RCC 7860 (cell line): ENCODE measurements at regions not wholly inside any gene's neighbourhood (a gene's known extent, or its start where the extent isn't known, plus 50 kb on each side); places are given as distances from the start of the nearest gene placed in this dataset.
A peak's percentile ranks its signal among the peaks of the same experiment; 100 is the strongest.

Experiments used
- DNase-seq: peaks from one replicate; pipeline ENCODE4 v3.0.0-alpha.2; 2015; ENCODE audit warnings: low spot score
- FAIRE-seq: peaks from 2 replicates; lab custom pipeline; 2012; peaks lifted over from hg19 to GRCh38; lab: Jason Lieb, UNC

DNA sequence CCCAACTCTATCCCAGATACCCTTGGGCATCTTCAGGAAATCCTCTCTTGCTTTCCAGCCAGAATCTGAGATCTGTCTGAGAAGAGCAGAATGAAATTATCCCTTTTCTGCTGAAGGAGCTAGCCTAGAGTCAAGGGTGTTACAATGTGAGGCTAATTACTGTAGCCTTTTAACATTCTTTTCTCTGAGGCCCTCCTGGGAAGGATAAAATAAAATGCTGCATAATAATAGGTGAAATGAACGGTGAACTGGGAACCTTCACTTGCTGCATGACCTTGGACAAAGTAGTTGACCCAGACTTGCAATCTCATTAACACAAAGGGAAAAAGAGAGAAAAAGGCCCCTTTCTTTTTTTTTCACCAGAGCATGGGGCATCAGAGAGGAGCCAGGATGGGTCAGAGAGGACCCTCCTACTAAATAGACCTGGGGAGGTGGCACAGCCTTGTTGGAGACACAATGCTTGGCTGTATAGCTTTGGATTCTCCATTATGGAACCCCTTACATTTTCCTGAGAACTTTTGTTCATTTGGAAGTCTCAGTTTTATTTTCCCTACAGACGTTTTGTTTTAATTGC, 137.0 kb upstream of the LIPC start:
- DNase-seq, result no peak
- FAIRE-seq, result no peak

GRCh38 chr15:58295637-58296215, 136.1 kb upstream of the LIPC start:
- no peak for FAIRE-seq

DNA sequence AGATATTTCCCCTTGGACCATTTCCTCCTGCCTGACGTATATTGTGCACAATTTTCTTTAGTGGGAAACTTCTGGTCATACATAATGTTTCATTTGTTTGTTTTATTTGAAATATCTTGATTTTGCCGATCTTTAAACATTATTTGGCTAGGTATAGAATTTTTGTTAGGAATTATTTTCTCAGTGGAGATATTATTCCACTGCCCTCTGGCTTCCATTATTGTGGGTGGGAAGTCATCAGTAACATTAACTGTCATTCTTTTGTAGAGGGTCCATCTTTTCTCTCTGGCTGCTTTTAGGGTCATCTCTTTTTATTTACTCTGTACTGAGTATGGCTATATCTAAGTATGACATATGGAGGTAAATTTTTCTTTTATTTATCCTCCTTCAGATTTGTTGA, 135.5 kb upstream of the LIPC start:
- FAIRE-seq (no peak), DNase-seq (no peak)

More at GRCh38 chr15:58295637-58296215, 136.1 kb upstream of the LIPC start:
- DNase-seq, result no peak

DNA sequence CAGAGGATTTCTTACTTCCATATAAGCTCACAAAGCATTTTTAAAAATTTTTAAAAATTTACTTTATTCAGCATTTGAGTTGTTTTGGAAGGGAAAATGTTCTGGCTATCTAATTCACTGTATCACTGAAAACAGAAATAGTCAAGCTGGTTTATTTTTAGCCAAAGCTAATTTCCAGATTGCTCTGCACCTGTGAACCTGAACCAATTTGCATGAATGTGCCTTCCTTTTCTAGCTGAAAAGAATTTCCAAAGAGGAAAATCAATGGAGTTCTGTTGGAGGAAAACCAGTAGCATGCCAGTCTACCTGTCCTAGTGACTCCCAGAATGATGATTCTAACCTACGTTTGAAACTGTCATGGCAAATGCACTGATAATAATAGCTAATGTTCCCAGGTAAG, 134.2 kb upstream of the LIPC start:
- DNase-seq, result no peak
- no peak for FAIRE-seq

DNA sequence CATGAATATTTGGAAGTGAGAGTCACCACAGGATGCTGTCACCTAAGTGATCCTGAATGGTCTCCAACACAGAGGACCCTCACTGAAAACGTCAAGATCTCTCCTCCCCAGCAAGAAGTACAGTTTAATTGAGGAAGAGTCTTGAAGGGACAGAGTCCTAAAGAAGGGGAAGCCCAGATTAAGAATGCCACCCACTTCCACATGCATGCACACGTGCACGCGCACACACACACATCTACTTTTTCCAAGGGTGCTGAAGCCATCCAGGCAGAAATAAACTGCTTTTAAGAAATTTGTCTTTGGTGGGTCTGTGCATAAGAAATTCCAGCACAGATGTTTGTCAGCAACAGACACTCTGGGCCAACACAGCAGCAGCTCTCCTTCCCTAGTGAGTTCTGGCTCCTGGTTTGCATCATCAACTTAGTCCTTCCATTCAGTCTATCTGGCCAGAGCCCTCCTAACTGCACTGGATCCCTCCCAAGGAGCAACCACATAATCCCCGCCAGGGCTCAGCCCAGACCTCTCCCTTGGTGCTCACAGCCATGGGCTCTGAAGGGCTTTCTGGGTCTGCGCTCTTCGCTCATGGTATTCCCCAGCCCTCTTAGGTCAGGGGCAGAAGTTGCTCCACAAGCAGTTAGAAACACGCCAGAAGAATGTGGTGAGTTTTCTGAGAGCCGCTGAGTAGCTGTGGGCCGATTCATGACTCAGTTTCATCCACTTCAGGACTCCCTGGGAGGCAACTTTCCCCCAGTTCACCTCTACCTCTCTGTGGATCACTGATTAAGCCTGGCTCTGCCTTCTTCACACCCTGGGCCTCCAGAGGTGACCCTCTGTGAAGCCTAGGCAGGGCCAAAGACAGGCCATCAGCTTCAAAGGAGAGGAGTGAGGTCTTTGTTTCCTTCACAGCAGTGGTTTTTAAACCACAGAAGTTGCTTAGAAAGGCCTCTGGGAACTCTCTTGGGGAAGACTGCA, 132.6 kb upstream of the LIPC start:
- FAIRE-seq (peak; percentile 89), DNase-seq (peak; percentile 72)

DNA sequence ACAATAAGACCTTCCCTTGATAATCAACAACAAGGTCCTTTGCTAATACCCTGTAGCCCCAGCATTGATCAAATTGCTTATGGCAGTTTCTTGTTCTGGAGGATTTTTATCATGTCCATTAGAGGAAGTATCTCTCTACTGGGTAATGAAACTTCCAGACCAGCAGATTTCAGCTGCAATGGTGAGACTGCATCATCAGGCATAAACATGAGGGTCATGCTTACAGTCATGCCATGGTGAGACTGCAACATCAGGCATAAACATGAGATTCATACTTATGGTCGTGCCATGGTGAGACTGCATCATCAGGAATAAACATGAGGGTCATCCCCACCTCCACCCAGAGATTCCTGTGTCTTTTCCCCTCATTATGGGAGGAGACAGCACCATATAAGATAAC, 129.0 kb upstream of the LIPC start:
- FAIRE-seq, result no peak

DNA sequence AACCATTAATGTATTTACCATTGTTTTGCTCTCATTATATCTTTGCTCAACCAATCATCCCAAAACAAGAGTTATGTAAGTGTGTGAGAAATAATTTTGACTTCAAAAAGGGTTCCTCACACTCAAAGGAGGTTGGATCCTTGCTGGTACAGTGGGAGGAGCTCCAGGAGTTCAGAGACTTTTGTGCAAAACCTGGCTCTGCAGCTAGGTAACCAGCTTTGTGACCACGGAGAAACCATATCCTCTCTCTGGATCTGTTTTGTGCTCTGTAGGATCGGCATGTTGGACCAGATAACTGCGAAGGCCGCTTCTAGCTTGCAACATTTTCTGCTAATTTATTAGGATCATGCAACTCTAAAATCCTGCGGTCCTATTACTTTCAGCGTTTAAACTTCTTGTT, 128.6 kb upstream of the LIPC start:
- no peak for FAIRE-seq
- DNase-seq, result no peak

More for the DNA sequence above, 129.0 kb upstream of the LIPC start:
- DNase-seq, result no peak

DNA sequence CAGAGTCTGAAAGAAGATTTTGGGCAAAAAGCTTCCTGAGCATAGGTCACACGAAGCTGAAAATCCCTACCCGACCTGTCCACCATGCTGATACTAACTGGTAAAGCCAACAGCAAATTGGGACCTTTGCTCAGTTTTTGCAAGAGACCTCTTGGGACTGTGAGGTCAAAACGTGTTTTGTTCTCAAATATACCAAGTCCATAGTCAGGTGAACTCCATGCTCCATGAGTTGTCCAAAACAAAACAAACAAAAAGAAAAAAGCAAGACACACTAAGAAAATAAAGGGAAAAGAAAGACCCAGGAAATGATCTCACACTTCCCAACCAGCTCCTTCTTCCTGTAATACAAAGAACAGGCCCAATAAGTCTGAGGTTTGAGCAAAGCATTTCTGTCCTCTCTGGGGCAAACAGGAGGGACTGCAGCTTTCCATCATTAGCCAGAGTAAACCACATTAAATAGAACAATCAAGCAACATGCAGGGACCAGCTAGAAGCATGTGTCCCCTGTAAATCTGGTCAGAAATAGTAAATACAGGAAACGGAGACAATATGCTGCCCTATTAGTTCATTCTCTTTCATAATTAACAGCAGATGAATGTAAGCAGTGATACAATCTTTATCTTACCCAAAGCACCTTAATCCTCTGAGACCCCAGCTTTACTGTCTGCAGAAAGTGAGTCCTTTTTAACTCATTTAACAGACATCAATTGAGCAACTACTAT, 125.0 kb upstream of the LIPC start:
- DNase-seq (no peak), FAIRE-seq (no peak)

DNA sequence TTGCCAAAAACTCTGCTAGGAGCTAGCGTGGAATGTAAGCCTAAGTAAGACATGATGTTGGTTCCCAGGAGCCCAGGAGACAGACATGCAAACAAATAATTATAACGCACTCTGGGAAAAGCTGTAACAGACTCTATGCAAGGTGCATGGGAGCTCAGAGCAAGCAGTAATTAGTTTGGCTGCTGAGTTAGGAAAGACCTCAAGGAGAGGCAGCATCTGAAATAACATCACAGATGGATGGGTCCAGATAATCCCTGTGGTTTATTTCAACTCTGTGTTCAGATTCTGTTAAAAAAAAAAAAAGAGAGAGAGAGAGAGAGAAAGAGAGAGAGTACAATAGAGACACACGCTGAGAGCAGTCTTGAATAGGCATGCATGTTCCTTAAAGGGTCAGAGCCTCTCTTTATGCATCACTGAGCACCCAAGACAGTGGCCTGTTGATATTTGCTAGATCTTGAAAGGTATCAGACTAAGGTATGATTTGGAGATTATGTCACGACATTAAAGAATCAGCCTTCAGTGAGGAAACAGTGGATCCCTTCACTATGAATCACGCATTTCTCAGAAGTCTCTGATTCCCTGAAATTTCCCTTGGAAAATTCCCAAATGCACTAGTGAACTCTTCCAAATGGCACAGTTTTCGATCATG, 124.4 kb upstream of the LIPC start:
- DNase-seq (peak; percentile 62), FAIRE-seq (peak; percentile 87)

- DNase-seq, result no peak
- no peak for FAIRE-seq
These were observed 122.9 kb upstream of the LIPC start for GRCh38 chr15:58308742-58309355.

- DNase-seq (no peak), FAIRE-seq (no peak)
These were observed 121.5 kb upstream of the LIPC start for GRCh38 chr15:58309963-58310928.

GRCh38 chr15:58311556-58311955, 120.2 kb upstream of the LIPC start:
- FAIRE-seq (no peak), DNase-seq (no peak)

GRCh38 chr15:58312031-58312430, 119.8 kb upstream of the LIPC start:
- FAIRE-seq, result no peak
- no peak for DNase-seq

DNA sequence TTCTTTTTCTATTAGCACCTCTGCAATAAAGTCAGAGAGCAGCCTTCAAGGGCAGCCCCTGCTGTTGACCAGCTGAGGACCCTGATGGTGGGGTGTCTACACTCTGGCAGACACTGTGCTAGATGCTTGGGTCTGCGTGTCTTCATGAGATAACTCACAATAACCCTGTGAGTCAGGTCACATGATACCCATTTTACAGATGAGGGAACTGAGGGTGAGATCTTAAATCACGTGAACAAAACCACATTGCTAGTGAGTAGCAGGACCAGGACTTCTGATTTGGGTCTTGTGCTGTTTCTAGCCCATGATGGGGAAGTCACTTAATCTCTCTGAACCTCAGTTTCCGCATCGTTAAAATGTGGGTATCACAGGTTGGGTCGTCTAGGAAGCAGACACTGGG, 118.5 kb upstream of the LIPC start:
- DNase-seq (no peak), FAIRE-seq (no peak)

- FAIRE-seq, result no peak
- DNase-seq, result no peak
These were observed 117.8 kb upstream of the LIPC start for GRCh38 chr15:58313810-58314592.

- FAIRE-seq (no peak), DNase-seq (no peak)
These were observed 117.1 kb upstream of the LIPC start for GRCh38 chr15:58314593-58315216.

DNA sequence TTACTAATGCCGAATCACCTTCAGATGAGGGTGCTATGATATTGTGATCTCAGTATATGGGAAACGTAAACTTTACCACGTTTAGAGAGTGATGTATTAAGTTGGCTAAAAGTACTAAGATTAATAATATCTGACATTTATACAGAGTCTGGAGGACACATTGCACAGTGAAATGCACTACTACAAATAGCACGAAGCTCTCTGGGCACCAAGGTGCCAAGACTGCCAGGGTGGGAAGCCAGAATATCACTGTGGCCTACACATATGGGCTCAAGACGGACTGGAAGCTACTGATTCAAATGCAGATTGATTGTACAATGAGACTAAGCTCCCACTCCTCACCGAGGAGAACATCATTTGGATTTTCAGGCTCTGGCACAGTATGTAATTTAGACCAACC, 113.3 kb upstream of the LIPC start:
- DNase-seq, result no peak
- no peak for FAIRE-seq

GRCh38 chr15:58321034-58321433, 110.8 kb upstream of the LIPC start:
- no peak for DNase-seq
- FAIRE-seq, result no peak
